Testis (tissue), 2 donors: ENCODE measurements at regions not wholly inside any gene's neighbourhood (a gene's known extent, or its start where the extent isn't known, plus 50 kb on each side); places are given as distances from the start of the nearest gene placed in this dataset.

Source experiments
- POLR2A ChIP-seq: fragments of 450-650 bp; IDR thresholded peaks from one replicate; pipeline ENCODE4 v1.6.1; 2017; ENCODE audit warnings: antibody characterized with exemption, mild to moderate bottlenecking, moderate library complexity
- TF ChIP-seq, protein P1 (sequence below), 3 experiments: fragments of 450-650 bp in 2 of 3; fragments of 200-600 bp in 1 of 3; sonication (generic) in 1 of 3; IDR thresholded peaks; one replicate each; pipeline ENCODE4 v1.5.1; 2016 to 2019; ENCODE audit warnings: antibody characterized with exemption in 3 of 3, mild to moderate bottlenecking in 2 of 3, moderate library complexity in 1 of 3

- no peak for TF ChIP-seq POLR2A
- TF ChIP-seq, protein P1, sequence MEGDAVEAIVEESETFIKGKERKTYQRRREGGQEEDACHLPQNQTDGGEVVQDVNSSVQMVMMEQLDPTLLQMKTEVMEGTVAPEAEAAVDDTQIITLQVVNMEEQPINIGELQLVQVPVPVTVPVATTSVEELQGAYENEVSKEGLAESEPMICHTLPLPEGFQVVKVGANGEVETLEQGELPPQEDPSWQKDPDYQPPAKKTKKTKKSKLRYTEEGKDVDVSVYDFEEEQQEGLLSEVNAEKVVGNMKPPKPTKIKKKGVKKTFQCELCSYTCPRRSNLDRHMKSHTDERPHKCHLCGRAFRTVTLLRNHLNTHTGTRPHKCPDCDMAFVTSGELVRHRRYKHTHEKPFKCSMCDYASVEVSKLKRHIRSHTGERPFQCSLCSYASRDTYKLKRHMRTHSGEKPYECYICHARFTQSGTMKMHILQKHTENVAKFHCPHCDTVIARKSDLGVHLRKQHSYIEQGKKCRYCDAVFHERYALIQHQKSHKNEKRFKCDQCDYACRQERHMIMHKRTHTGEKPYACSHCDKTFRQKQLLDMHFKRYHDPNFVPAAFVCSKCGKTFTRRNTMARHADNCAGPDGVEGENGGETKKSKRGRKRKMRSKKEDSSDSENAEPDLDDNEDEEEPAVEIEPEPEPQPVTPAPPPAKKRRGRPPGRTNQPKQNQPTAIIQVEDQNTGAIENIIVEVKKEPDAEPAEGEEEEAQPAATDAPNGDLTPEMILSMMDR (IDR thresholded peaks at IDR 0.05), result no peak
Measured at GRCh38 chr3:166085164-166085856, 248.1 kb upstream of the BCHE start.
